ENCODE measurements at regions not wholly inside any gene's neighbourhood (a gene's known extent, or its start where the extent isn't known, plus 50 kb on each side); places are given as distances from the start of the nearest gene placed in this dataset.

- dilution Hi-C loops (cut with HindIII; ENCODE audit: low sequenced_read_pairs, unreplicated experiment) = no loop called here
- H3K4ac ChIP-seq (ENCODE audit: low read depth, low read length) = no peak overlapping the region
- H3K9ac ChIP-seq (ENCODE audit: low read depth, low read length) = no peak overlapping the region
- no peaks in the 10 kb centered on the region for H3K4me1 ChIP-seq (ENCODE audit: control insufficient read depth, insufficient read depth, low read length)
- no peak overlapping the region for H2AFZ ChIP-seq (replicated peaks; ENCODE audit: low read length, poor library complexity)
- H2AK9ac ChIP-seq (replicated peaks; ENCODE audit: low read depth, low read length, poor library complexity) = no peak overlapping the region
- H2BK120ac ChIP-seq (ENCODE audit: low read depth, low read length) = no peak overlapping the region
- no peak overlapping the region for H2BK5ac ChIP-seq (ENCODE audit: low read depth, low read length, poor library complexity, severe bottlenecking)
- H3K23ac ChIP-seq (ENCODE audit: low read depth, low read length) = no peak overlapping the region
- H3K27ac ChIP-seq (ENCODE audit: insufficient read depth, low read length) = no peak overlapping the region
- H3K9me1 ChIP-seq (ENCODE audit: insufficient read depth, low read length) = no peaks in the 10 kb centered on the region
- no peak overlapping the region for H2AK5ac ChIP-seq (ENCODE audit: low read depth, low read length)
- intact Hi-C loops (cut with micrococcal nuclease) = no loop called here
- H3K4me2 ChIP-seq (ENCODE audit: low read depth, low read length) = no peak overlapping the region
- H3K56ac ChIP-seq (ENCODE audit: extremely low read depth, insufficient read depth, low read length) = no peak overlapping the region
- ChIA-PET CTCF (no interaction called here), POLR2A (ENCODE audit: unreplicated experiment) (no interaction called here)
- no peak for ATAC-seq (ENCODE audit: low read depth)
- in situ Hi-C loops (cut with MboI; ENCODE audit: low sequenced_read_pairs) = no loop called here
- no peak overlapping the region for H3K18ac ChIP-seq (ENCODE audit: low read depth, low read length)
- no peak overlapping the region for H4K91ac ChIP-seq (ENCODE audit: insufficient read depth, low read depth, low read length)
- 40% methylated on average over 1 of the region's 1 CpG; no CpG with 5 or more reads in 1 of the 2 experiments for WGBS, 2 experiments (ENCODE audit: extremely low coverage in 2 of 2, insufficient read length in 1 of 2)
- no peaks in the 10 kb centered on the region for H3K27me3 ChIP-seq (ENCODE audit: control insufficient read depth, insufficient read depth, low read length)
- no peaks in the 10 kb centered on the region for H3K36me3 ChIP-seq (ENCODE audit: control insufficient read depth, insufficient read depth, low read length)
- no TSS peak for BruUV-seq (replicated peaks)
- no peak overlapping the region for H3K4me3 ChIP-seq (ENCODE audit: insufficient read depth, low read depth, low read length)
- no peaks in the 10 kb centered on the region for H3K79me1 ChIP-seq (ENCODE audit: low read depth in 1 of 2, low read length in 2 of 2)
- no peak overlapping the region for H2BK15ac ChIP-seq (ENCODE audit: low read depth, low read length)
- DNase-seq = no peak
- no peak overlapping the region for H4K8ac ChIP-seq (ENCODE audit: low read depth in 2 of 2, low read length in 2 of 2)
- H3K9me3 ChIP-seq (ENCODE audit: control insufficient read depth, insufficient read depth, low read length) = no peaks in the 10 kb centered on the region
- H4K5ac ChIP-seq (ENCODE audit: low read depth, low read length) = no peak overlapping the region
- H3K14ac ChIP-seq (replicated peaks; ENCODE audit: low read depth, low read length) = no peak overlapping the region
- no peaks in the 10 kb centered on the region for H4K20me1 ChIP-seq (ENCODE audit: insufficient read depth, low read length)
- TF ChIP-seq, protein P1, sequence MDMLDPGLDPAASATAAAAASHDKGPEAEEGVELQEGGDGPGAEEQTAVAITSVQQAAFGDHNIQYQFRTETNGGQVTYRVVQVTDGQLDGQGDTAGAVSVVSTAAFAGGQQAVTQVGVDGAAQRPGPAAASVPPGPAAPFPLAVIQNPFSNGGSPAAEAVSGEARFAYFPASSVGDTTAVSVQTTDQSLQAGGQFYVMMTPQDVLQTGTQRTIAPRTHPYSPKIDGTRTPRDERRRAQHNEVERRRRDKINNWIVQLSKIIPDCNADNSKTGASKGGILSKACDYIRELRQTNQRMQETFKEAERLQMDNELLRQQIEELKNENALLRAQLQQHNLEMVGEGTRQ (IDR thresholded peaks at IDR 0.05; ENCODE audit: low read depth, low read length) = no peak
- TF ChIP-seq, protein P2, sequence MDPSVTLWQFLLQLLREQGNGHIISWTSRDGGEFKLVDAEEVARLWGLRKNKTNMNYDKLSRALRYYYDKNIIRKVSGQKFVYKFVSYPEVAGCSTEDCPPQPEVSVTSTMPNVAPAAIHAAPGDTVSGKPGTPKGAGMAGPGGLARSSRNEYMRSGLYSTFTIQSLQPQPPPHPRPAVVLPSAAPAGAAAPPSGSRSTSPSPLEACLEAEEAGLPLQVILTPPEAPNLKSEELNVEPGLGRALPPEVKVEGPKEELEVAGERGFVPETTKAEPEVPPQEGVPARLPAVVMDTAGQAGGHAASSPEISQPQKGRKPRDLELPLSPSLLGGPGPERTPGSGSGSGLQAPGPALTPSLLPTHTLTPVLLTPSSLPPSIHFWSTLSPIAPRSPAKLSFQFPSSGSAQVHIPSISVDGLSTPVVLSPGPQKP (IDR thresholded peaks at IDR 0.05; ENCODE audit: borderline replicate concordance, low read depth, low read length) = no peak
- TF ChIP-seq FOS (IDR thresholded peaks at IDR 0.05; ENCODE audit: low read depth, low read length) = no peak
- no peak for TF ChIP-seq POLR2A (IDR thresholded peaks at IDR 0.05; ENCODE audit: low read depth, low read length)
- TF ChIP-seq MAFK (IDR thresholded peaks at IDR 0.05; ENCODE audit: low read depth, low read length) = no peak
- no peak for TF ChIP-seq BHLHE40 (IDR thresholded peaks at IDR 0.05; ENCODE audit: low read depth, low read length)
- TF ChIP-seq, protein P3, sequence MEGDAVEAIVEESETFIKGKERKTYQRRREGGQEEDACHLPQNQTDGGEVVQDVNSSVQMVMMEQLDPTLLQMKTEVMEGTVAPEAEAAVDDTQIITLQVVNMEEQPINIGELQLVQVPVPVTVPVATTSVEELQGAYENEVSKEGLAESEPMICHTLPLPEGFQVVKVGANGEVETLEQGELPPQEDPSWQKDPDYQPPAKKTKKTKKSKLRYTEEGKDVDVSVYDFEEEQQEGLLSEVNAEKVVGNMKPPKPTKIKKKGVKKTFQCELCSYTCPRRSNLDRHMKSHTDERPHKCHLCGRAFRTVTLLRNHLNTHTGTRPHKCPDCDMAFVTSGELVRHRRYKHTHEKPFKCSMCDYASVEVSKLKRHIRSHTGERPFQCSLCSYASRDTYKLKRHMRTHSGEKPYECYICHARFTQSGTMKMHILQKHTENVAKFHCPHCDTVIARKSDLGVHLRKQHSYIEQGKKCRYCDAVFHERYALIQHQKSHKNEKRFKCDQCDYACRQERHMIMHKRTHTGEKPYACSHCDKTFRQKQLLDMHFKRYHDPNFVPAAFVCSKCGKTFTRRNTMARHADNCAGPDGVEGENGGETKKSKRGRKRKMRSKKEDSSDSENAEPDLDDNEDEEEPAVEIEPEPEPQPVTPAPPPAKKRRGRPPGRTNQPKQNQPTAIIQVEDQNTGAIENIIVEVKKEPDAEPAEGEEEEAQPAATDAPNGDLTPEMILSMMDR (conservative IDR thresholded peaks at IDR 0.05; ENCODE audit: low read depth, low read length) = no peak
- no peak for TF ChIP-seq RAD21 (IDR thresholded peaks at IDR 0.05; ENCODE audit: low read length)
- TF ChIP-seq SMC3 (IDR thresholded peaks at IDR 0.05; ENCODE audit: low read depth, low read length) = no peak
- no peak for TF ChIP-seq MXI1 (IDR thresholded peaks at IDR 0.05; ENCODE audit: borderline replicate concordance, low read depth, low read length)
- no peak for TF ChIP-seq MAZ (IDR thresholded peaks at IDR 0.05; ENCODE audit: borderline replicate concordance, low read depth, low read length)
- no peak overlapping the region for H2BK20ac ChIP-seq (ENCODE audit: low read depth, low read length)
Observed at GRCh38 chr14:25820368-25820767, 770.4 kb upstream of the STXBP6 start.
